AG04450 (cell line): ENCODE measurements at regions not wholly inside any gene's neighbourhood (a gene's known extent, or its start where the extent isn't known, plus 50 kb on each side); places are given as distances from the start of the nearest gene placed in this dataset.

ENCODE experiments used
- CTCF ChIA-PET: fragments of 300-600, 350-600 bp; formaldehyde crosslinking; extraction: SDS; loops from one replicate; lab custom pipeline; 2022; ENCODE audit warnings: antibody characterized with exemption, inconsistent platforms; lab: Charles Lee
- POLR2A ChIA-PET: fragments of 350-600 bp; formaldehyde crosslinking; extraction: SDS; loops from one replicate; lab custom pipeline; 2021; ENCODE audit warnings: antibody characterized with exemption, inconsistent platforms; lab: Yijun Ruan, JAX
- DNase-seq: peaks from one replicate; pipeline ENCODE4 v3.0.0-alpha.2; 2011; ENCODE audit warnings: low read depth, low spot score
- H3K27ac ChIP-seq: one replicate; pipeline ENCODE4 v1.5.1; 2012; ENCODE audit warnings: low read depth, low read length, control low read depth
- H3K27me3 ChIP-seq: one replicate; pipeline ENCODE4 v1.6.0; 2012; ENCODE audit warnings: low read length; ENCODE audit not compliant: control insufficient read depth, insufficient read depth
- H3K4me3 ChIP-seq: 2 replicates; pipeline ENCODE4 v1.5.1; 2011; ENCODE audit warnings: mild to moderate bottlenecking, low read depth, low read length, control low read depth
- H3K9me3 ChIP-seq: 2 replicates; pipeline ENCODE4 v1.5.1; 2012; ENCODE audit warnings: low read length; ENCODE audit not compliant: control insufficient read depth, insufficient read depth
- TF ChIP-seq, protein P1 (sequence below): IDR thresholded peaks from 2 replicates; pipeline ENCODE4 v1.5.1; 2011; ENCODE audit warnings: low read depth, low read length, control low read depth, inconsistent platforms

- Histone ChIP-seq H3K27me3 (no peaks in the 10 kb centered on the region), H3K4me3 (no peak overlapping the region), H3K9me3 (no peaks in the 10 kb centered on the region), H3K27ac (no peak overlapping the region)
- CTCF ChIA-PET, result no interaction called here
- TF ChIP-seq, protein P1, sequence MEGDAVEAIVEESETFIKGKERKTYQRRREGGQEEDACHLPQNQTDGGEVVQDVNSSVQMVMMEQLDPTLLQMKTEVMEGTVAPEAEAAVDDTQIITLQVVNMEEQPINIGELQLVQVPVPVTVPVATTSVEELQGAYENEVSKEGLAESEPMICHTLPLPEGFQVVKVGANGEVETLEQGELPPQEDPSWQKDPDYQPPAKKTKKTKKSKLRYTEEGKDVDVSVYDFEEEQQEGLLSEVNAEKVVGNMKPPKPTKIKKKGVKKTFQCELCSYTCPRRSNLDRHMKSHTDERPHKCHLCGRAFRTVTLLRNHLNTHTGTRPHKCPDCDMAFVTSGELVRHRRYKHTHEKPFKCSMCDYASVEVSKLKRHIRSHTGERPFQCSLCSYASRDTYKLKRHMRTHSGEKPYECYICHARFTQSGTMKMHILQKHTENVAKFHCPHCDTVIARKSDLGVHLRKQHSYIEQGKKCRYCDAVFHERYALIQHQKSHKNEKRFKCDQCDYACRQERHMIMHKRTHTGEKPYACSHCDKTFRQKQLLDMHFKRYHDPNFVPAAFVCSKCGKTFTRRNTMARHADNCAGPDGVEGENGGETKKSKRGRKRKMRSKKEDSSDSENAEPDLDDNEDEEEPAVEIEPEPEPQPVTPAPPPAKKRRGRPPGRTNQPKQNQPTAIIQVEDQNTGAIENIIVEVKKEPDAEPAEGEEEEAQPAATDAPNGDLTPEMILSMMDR, result no peak
- no peak for DNase-seq
- POLR2A ChIA-PET, result no interaction called here
Observed at GRCh38 chr2:15018814-15019213, 386.3 kb downstream of the LRATD1 start.

- Histone ChIP-seq H3K9me3 (no peaks in the 10 kb centered on the region), H3K27me3 (no peaks in the 10 kb centered on the region), H3K27ac (no peak overlapping the region), H3K4me3 (no peak overlapping the region)
- ChIA-PET POLR2A (no interaction called here), CTCF (interaction anchor here (0.6 kb wide), 1 partner anchor 98 kb away, joined by 3 read pairs; no protein-coding TSS in a partner anchor)
- DNase-seq, result no peak
- TF ChIP-seq, protein P1, result no peak
Observed at GRCh38 chr2:15023221-15023620, 390.7 kb downstream of the LRATD1 start.

DNA sequence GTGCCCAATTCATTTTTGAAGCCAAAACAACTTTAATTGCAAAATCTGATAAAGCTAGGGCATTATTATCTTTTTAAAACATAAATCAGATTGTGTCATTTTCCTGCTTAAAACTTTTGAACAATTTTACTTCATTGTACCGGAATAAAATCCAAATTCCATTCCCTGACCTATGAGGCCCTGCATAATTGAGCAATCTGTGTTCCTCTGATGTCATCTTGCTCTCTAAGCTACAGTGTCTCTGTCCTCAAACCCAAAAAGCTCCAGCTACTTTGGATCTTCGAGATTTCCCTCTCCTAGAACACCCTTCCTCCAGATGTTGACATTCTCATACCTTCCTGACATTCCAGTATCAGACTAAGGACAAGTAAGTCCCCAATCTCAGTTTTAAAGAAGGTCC is 395.9 kb downstream of the LRATD1 start:
- TF ChIP-seq, protein P1, result no peak
- POLR2A ChIA-PET, result no interaction called here
- no peak overlapping the region for H3K27ac ChIP-seq
- no peaks in the 10 kb centered on the region for H3K9me3 ChIP-seq
- DNase-seq, result no peak
- no peak overlapping the region for H3K4me3 ChIP-seq
- H3K27me3 ChIP-seq, result no peaks in the 10 kb centered on the region
- CTCF ChIA-PET, result interaction anchor here (0.9 kb wide), 1 partner anchor 541 kb away, joined by 3 read pairs; no protein-coding TSS in a partner anchor

GRCh38 chr2:15031745-15032240 is 399.3 kb downstream of the LRATD1 start:
- ChIA-PET POLR2A (no interaction called here), CTCF (interaction anchor here (0.6 kb wide), 1 partner anchor 27 kb away, joined by 3 read pairs; no protein-coding TSS in a partner anchor)
- no peaks in the 10 kb centered on the region for H3K27me3 ChIP-seq
- TF ChIP-seq, protein P1, result no peak
- no peaks in the 10 kb centered on the region for H3K9me3 ChIP-seq
- DNase-seq, result no peak
- no peak overlapping the region for H3K4me3 ChIP-seq
- H3K27ac ChIP-seq, result no peak overlapping the region

DNA sequence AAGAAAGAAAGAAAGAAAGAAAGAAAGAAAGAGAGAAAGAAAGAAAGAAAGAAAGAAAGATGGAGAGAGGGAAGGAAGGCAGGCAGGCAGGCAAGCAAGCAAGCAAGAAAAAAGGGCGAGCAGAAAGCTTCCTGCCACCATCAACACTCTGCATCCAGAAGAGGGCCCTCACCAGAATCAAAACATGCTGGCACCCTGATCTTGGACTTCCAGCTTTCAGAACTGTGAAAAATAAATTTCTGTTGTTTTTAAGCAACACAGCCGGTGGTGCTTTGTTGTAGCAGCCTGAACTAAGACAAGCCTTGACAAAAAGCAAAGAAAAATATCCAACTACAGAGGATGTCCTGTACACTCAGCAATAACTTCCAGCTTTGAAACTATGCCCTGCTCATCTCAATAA is 401.7 kb downstream of the LRATD1 start:
- POLR2A ChIA-PET, result no interaction called here
- Histone ChIP-seq H3K4me3 (no peak overlapping the region), H3K27me3 (no peaks in the 10 kb centered on the region), H3K27ac (no peak overlapping the region), H3K9me3 (no peaks in the 10 kb centered on the region)
- CTCF ChIA-PET, result no interaction called here
- TF ChIP-seq, protein P1, result no peak
- DNase-seq, result no peak
